ENCODE measurements at regions not wholly inside any gene's neighbourhood (a gene's known extent, or its start where the extent isn't known, plus 50 kb on each side); places are given as distances from the start of the nearest gene placed in this dataset.

GRCh38 chr4:24322995-24323394 lies 261.4 kb downstream of the DHX15 start:
- Mint-ChIP-seq H3K4me1 (peaks cover 21% of the 10 kb centered on the region), H3K27ac (ENCODE audit: unreplicated experiment) (no peak overlapping the region), H3K36me3 (ENCODE audit: low read depth) (no peaks in the 10 kb centered on the region), H3K27me3 (ENCODE audit: low read depth) (peaks cover 73% of the 10 kb centered on the region), H3K4me3 (no peak overlapping the region), H3K9me3 (no peaks in the 10 kb centered on the region)
- no peak for DNase-seq (ENCODE audit: low read depth, low spot score)
- TF ChIP-seq CTCF (conservative IDR thresholded peaks at IDR 0.05) = no peak

- Mint-ChIP-seq H3K36me3 (ENCODE audit: low read depth) (no peaks in the 10 kb centered on the region), H3K27me3 (ENCODE audit: low read depth) (peaks cover 77% of the 10 kb centered on the region), H3K4me3 (no peak overlapping the region)
Measured at GRCh38 chr4:24322511-24322910, 261.8 kb downstream of the DHX15 start.

GRCh38 chr4:24321616-24322015 lies 262.7 kb downstream of the DHX15 start:
- DNase-seq (ENCODE audit: low read depth, low spot score) = no peak
- H3K36me3 Mint-ChIP-seq (ENCODE audit: low read depth) = no peaks in the 10 kb centered on the region
- peaks cover 76% of the 10 kb centered on the region for H3K27me3 Mint-ChIP-seq (ENCODE audit: low read depth)
- no peak for TF ChIP-seq CTCF (conservative IDR thresholded peaks at IDR 0.05)
- H3K27ac Mint-ChIP-seq (ENCODE audit: unreplicated experiment) = no peak overlapping the region
- H3K4me1 Mint-ChIP-seq = peaks cover 23% of the 10 kb centered on the region
- peak overlapping the region; percentile 31 for H3K4me3 Mint-ChIP-seq
- no peaks in the 10 kb centered on the region for H3K9me3 Mint-ChIP-seq

More at GRCh38 chr4:24322511-24322910, 261.8 kb downstream of the DHX15 start:
- H3K4me1 Mint-ChIP-seq = peaks cover 23% of the 10 kb centered on the region
- H3K27ac Mint-ChIP-seq (ENCODE audit: unreplicated experiment) = no peak overlapping the region
- no peak for TF ChIP-seq CTCF (conservative IDR thresholded peaks at IDR 0.05)
- no peak for DNase-seq (ENCODE audit: low read depth, low spot score)
- H3K9me3 Mint-ChIP-seq = no peaks in the 10 kb centered on the region

- Mint-ChIP-seq H3K36me3 (ENCODE audit: low read depth) (no peaks in the 10 kb centered on the region), H3K27me3 (ENCODE audit: low read depth) (peaks cover 73% of the 10 kb centered on the region), H3K4me3 (peak overlapping the region; percentile 31), H3K9me3 (no peaks in the 10 kb centered on the region), H3K27ac (ENCODE audit: unreplicated experiment) (no peak overlapping the region), H3K4me1 (peaks cover 23% of the 10 kb centered on the region)
- no peak for DNase-seq (ENCODE audit: low read depth, low spot score)
- TF ChIP-seq CTCF (conservative IDR thresholded peaks at IDR 0.05) = no peak
Measured at GRCh38 chr4:24321131-24321530, 263.2 kb downstream of the DHX15 start.

- no peaks in the 10 kb centered on the region for H3K9me3 Mint-ChIP-seq
- TF ChIP-seq CTCF (conservative IDR thresholded peaks at IDR 0.05) = no peak
- no peaks in the 10 kb centered on the region for H3K36me3 Mint-ChIP-seq (ENCODE audit: low read depth)
- no peak overlapping the region for H3K4me3 Mint-ChIP-seq
- no peak for DNase-seq (ENCODE audit: low read depth, low spot score)
- H3K27ac Mint-ChIP-seq (ENCODE audit: unreplicated experiment) = no peak overlapping the region
- peaks cover 23% of the 10 kb centered on the region for H3K4me1 Mint-ChIP-seq
- peaks cover 63% of the 10 kb centered on the region for H3K27me3 Mint-ChIP-seq (ENCODE audit: low read depth)
Measured at GRCh38 chr4:24319387-24319786, 265.0 kb downstream of the DHX15 start.

GRCh38 chr4:24315056-24315455 lies 269.3 kb downstream of the DHX15 start:
- TF ChIP-seq CTCF (conservative IDR thresholded peaks at IDR 0.05) = no peak
- no peak for DNase-seq (ENCODE audit: low read depth, low spot score)
- H3K36me3 Mint-ChIP-seq (ENCODE audit: low read depth) = no peaks in the 10 kb centered on the region
- H3K9me3 Mint-ChIP-seq = peaks cover 3% of the 10 kb centered on the region
- H3K27me3 Mint-ChIP-seq (ENCODE audit: low read depth) = peaks cover 19% of the 10 kb centered on the region
- H3K27ac Mint-ChIP-seq (ENCODE audit: unreplicated experiment) = no peak overlapping the region
- H3K4me3 Mint-ChIP-seq = no peak overlapping the region
- peaks cover 9% of the 10 kb centered on the region for H3K4me1 Mint-ChIP-seq
